ENCODE measurements at regions not wholly inside any gene's neighbourhood (a gene's known extent, or its start where the extent isn't known, plus 50 kb on each side); places are given as distances from the start of the nearest gene placed in this dataset.

GRCh38 chr21:43354026-43354420 is 72.9 kb downstream of the SIK1 start:
- 90% methylated on average over 14 of the region's 14 CpGs; no CpG with 5 or more reads in 1 of the 2 experiments for WGBS, 2 experiments (ENCODE audit: extremely low coverage in 1 of 2, insufficient coverage in 1 of 2, insufficient read length in 1 of 2, insufficient replicate concordance in 2 of 2, low coverage in 1 of 2, low lambda C conversion rate in 2 of 2, missing lambda C conversion rate in 1 of 2)
- POLR2A ChIA-PET (ENCODE audit: partially characterized antibody), result interaction anchor here (0.6 kb wide), 1 partner anchor 960 kb away, joined by 3 read pairs; no protein-coding TSS in a partner anchor
- TF ChIP-seq FOSL1 (IDR thresholded peaks at IDR 0.05; ENCODE audit: insufficient read depth, low read depth, low read length) (no peak), TCF12 (IDR thresholded peaks at IDR 0.05; ENCODE audit: low read depth, low read length) (no peak), GTF2F1 (IDR thresholded peaks at IDR 0.05; ENCODE audit: borderline replicate concordance, low read depth, low read length) (no peak), JUN (IDR thresholded peaks at IDR 0.05; ENCODE audit: low read depth, low read length) (no peak), KDM4A (IDR thresholded peaks at IDR 0.05; ENCODE audit: low read depth, low read length, severe bottlenecking) (no peak), NANOG (IDR thresholded peaks at IDR 0.05; ENCODE audit: insufficient read depth, low read depth, low read length, poor library complexity, severe bottlenecking) (no peak), CBX8 (IDR thresholded peaks at IDR 0.05; ENCODE audit: borderline replicate concordance, low read depth, low read length) (no peak), TEAD4 (IDR thresholded peaks at IDR 0.05; ENCODE audit: low read depth, low read length) (no peak), CTBP2 (IDR thresholded peaks at IDR 0.05; ENCODE audit: borderline replicate concordance, insufficient read depth, insufficient read length, low read length) (no peak), MAX (IDR thresholded peaks at IDR 0.05) (no peak), EP300 (IDR thresholded peaks at IDR 0.05; ENCODE audit: borderline replicate concordance in 1 of 2, low read depth in 2 of 2, low read length in 2 of 2) (no peak), HDAC6 (IDR thresholded peaks at IDR 0.05; ENCODE audit: low read depth, low read length) (no peak), CBX5 (IDR thresholded peaks at IDR 0.05; ENCODE audit: low read depth, low read length) (no peak), YY1 (IDR thresholded peaks at IDR 0.05; ENCODE audit: low read depth, low read length) (no peak), SP4 (IDR thresholded peaks at IDR 0.05; ENCODE audit: low read length) (no peak)

More at GRCh38 chr21:43354026-43354420, 72.9 kb downstream of the SIK1 start:
- Histone ChIP-seq H2BK15ac (ENCODE audit: low read length) (no peak overlapping the region), H3K4me2 (ENCODE audit: insufficient read depth in 1 of 2, low read depth in 2 of 2, low read length in 2 of 2) (no peak overlapping the region), H3K14ac (ENCODE audit: insufficient read length) (no peak overlapping the region), H4K5ac (ENCODE audit: insufficient read length, low read depth, low read length) (no peak overlapping the region), H2BK5ac (ENCODE audit: low read depth, low read length) (no peak overlapping the region), H3K9me3 (ENCODE audit: insufficient read depth in 2 of 2, low read depth in 1 of 2, low read length in 1 of 2) (no peaks in the 10 kb centered on the region), H2BK12ac (ENCODE audit: low read depth, low read length) (no peak overlapping the region), H4K8ac (ENCODE audit: extremely low read depth, insufficient read depth, low read length) (no peak overlapping the region), H4K20me1 (replicated peaks in 1 of 2; ENCODE audit: control insufficient read depth in 1 of 2, insufficient read depth in 2 of 2, low read length in 2 of 2) (no peaks in the 10 kb centered on the region), H3K23me2 (ENCODE audit: low read depth, low read length) (no peaks in the 10 kb centered on the region), H3K4ac (replicated peaks; ENCODE audit: insufficient read length, low read depth, low read length) (no peak overlapping the region), H3K36me3 (ENCODE audit: control insufficient read depth in 2 of 4, insufficient read depth in 4 of 4, low read length in 3 of 4) (no peaks in the 10 kb centered on the region), H3K79me1 (ENCODE audit: low read depth, low read length) (no peaks in the 10 kb centered on the region), H3K4me3 (ENCODE audit: extremely low read depth in 1 of 4, insufficient read depth in 2 of 4, low read depth in 3 of 4, low read length in 4 of 4) (no peak overlapping the region), H3K56ac (replicated peaks; ENCODE audit: insufficient read length, low read depth, low read length) (no peak overlapping the region), H3K23ac (ENCODE audit: insufficient read length) (no peak overlapping the region), H3K79me2 (ENCODE audit: control insufficient read depth in 1 of 2, insufficient read depth in 2 of 2, low read length in 2 of 2) (no peaks in the 10 kb centered on the region), H3K4me1 (replicated peaks in 1 of 4; ENCODE audit: control insufficient read depth in 3 of 4, insufficient read depth in 4 of 4, low read length in 3 of 4) (peaks cover 0 to 5% (median 0%) of the 10 kb centered on the region in 4 experiments; a peak in 2 of 7 replicates), H2BK120ac (replicated peaks; ENCODE audit: low read depth, low read length) (no peak overlapping the region), H2BK20ac (ENCODE audit: low read length) (no peak overlapping the region), H2AFZ (ENCODE audit: low read length) (no peak overlapping the region), H4K91ac (replicated peaks; ENCODE audit: insufficient read length, low read length) (no peak overlapping the region), H3K18ac (ENCODE audit: extremely low read depth, low read length) (no peak overlapping the region), H3K27me3 (replicated peaks in 1 of 4; ENCODE audit: control insufficient read depth in 3 of 4, extremely low read depth in 1 of 4, insufficient read depth in 3 of 4, low read length in 3 of 4) (no peaks in the 10 kb centered on the region; a peak in 1 of 7 replicates), H3K9ac (replicated peaks in 1 of 4; ENCODE audit: extremely low read depth in 1 of 4, low read depth in 3 of 4, low read length in 3 of 4) (no peak overlapping the region), H3K27ac (ENCODE audit: low read depth, low read length) (no peak overlapping the region), H2AK5ac (ENCODE audit: low read depth, low read length) (no peak overlapping the region)
- DNase-seq (ENCODE audit: low read depth in 1 of 2, low spot score in 2 of 2) (no peak), FAIRE-seq (no peak)
- CTCF ChIA-PET (ENCODE audit: partially characterized antibody), result interaction anchor here (0.7 to 1.3 kb wide), 3 partner anchors 11 to 18 kb away, joined by 3 to 5 read pairs (median 3); no protein-coding TSS in a partner anchor

All from H1 (cell line).